BLaER1 (cell line): ENCODE measurements at regions not wholly inside any gene's neighbourhood (a gene's known extent, or its start where the extent isn't known, plus 50 kb on each side); places are given as distances from the start of the nearest gene placed in this dataset.

Experiments used
- H3K27ac ChIP-seq: shearing (Covaris generic); formaldehyde crosslinking; 2 replicates; pipeline ENCODE4 v1.8.1; 2022
- H3K27me3 ChIP-seq: shearing (Covaris generic); formaldehyde crosslinking; 2 replicates; pipeline ENCODE4 v1.8.1; 2022
- H3K36me3 ChIP-seq: shearing (Covaris generic); formaldehyde crosslinking; 2 replicates; pipeline ENCODE4 v1.8.1; 2022
- H3K4me1 ChIP-seq: shearing (Covaris generic); formaldehyde crosslinking; 2 replicates; pipeline ENCODE4 v1.8.1; 2022
- H3K4me2 ChIP-seq: shearing (Covaris generic); formaldehyde crosslinking; 2 replicates; pipeline ENCODE4 v1.8.1; 2022
- H3K4me3 ChIP-seq: shearing (Covaris generic); formaldehyde crosslinking; 2 replicates; pipeline ENCODE4 v1.8.1; 2022
- H3K9ac ChIP-seq: shearing (Covaris generic); formaldehyde crosslinking; 2 replicates; pipeline ENCODE4 v1.8.1; 2022
- H3K9me3 ChIP-seq: shearing (Covaris generic); formaldehyde crosslinking; 2 replicates; pipeline ENCODE4 v1.8.1; 2022
- H4K20me1 ChIP-seq: shearing (Covaris generic); formaldehyde crosslinking; 2 replicates; pipeline ENCODE4 v1.8.1; 2022
- Cebpa-rat ChIP-seq: shearing (Covaris generic); IDR thresholded peaks from 2 replicates; pipeline ENCODE4 v1.8.1; 2022

- TF ChIP-seq Cebpa-rat, result no peak
- no peak overlapping the region for H3K9ac ChIP-seq
- H3K27me3 ChIP-seq, result no peaks in the 10 kb centered on the region
- no peak overlapping the region for H3K27ac ChIP-seq
- peaks cover 20% of the 10 kb centered on the region for H3K9me3 ChIP-seq
- H3K4me3 ChIP-seq, result no peak overlapping the region
- no peaks in the 10 kb centered on the region for H3K36me3 ChIP-seq
- H3K4me2 ChIP-seq, result no peak overlapping the region
- no peaks in the 10 kb centered on the region for H4K20me1 ChIP-seq
- H3K4me1 ChIP-seq, result no peaks in the 10 kb centered on the region
These were observed 165.1 kb downstream of the CENPC start for GRCh38 chr4:67380154-67380553.

DNA sequence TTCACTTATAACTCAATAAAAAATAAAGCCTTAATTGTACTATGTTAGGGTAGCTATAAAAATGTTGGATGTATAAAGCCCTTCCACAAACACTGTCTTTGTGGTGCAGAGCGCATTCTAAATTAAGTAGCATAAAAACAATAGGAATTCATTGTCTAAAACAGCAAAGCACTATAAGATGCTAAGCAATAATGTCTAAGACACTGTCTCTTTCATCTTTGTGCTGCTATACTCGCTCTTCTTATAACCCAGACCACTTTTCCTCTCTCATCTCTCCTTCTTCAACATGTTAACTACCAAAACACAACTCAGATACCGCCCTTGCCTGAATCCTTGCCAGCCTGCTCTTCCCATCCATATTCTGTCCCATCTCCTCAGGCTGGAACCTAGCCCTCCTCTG, 170.0 kb downstream of the CENPC start:
- no peak for TF ChIP-seq Cebpa-rat
- no peaks in the 10 kb centered on the region for H3K27me3 ChIP-seq
- no peaks in the 10 kb centered on the region for H3K4me1 ChIP-seq
- H3K4me3 ChIP-seq, result no peak overlapping the region
- peaks cover 3% of the 10 kb centered on the region for H3K9me3 ChIP-seq
- no peaks in the 10 kb centered on the region for H3K36me3 ChIP-seq
- no peak overlapping the region for H3K27ac ChIP-seq
- H4K20me1 ChIP-seq, result no peaks in the 10 kb centered on the region
- no peak overlapping the region for H3K4me2 ChIP-seq
- H3K9ac ChIP-seq, result no peak overlapping the region

- no peaks in the 10 kb centered on the region for H3K27me3 ChIP-seq
- H3K9me3 ChIP-seq, result no peaks in the 10 kb centered on the region
- no peak for TF ChIP-seq Cebpa-rat
- no peaks in the 10 kb centered on the region for H4K20me1 ChIP-seq
- no peaks in the 10 kb centered on the region for H3K4me1 ChIP-seq
- H3K27ac ChIP-seq, result no peak overlapping the region
- H3K9ac ChIP-seq, result no peak overlapping the region
- no peak overlapping the region for H3K4me3 ChIP-seq
- H3K4me2 ChIP-seq, result no peak overlapping the region
- H3K36me3 ChIP-seq, result no peaks in the 10 kb centered on the region
These were observed 173.7 kb downstream of the CENPC start for GRCh38 chr4:67371615-67372014.

DNA sequence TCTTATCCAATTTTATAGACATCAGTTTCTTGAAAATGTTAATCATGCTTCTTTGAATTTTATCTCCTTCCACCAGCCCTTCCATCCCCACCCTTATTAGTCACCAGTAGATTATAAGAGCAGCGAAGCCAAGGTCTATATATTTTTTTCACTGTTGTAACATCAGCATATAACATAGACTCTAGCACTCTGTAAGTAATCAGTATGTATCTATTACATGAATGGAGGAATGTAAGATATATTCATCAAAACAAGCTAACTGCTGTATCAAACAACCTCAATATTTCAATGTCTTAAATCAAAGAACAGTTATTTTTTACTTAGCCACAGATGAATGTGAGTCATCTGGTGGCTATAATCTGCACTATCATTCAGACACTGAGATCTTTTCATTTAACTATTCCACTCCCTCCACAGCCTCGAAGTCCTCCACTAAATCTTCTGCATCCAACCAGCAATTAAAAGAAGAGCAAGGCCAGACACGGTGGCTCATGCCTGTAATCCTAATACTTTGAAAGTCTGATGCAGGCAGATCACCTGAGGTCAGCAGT, 178.9 kb downstream of the CENPC start:
- Histone ChIP-seq H3K27ac (no peak overlapping the region), H3K36me3 (no peaks in the 10 kb centered on the region), H3K9me3 (peaks cover 9% of the 10 kb centered on the region; the same call in 1 of the 2 replicates), H3K4me2 (no peak overlapping the region), H4K20me1 (no peaks in the 10 kb centered on the region), H3K9ac (no peak overlapping the region), H3K4me1 (no peaks in the 10 kb centered on the region), H3K27me3 (no peaks in the 10 kb centered on the region), H3K4me3 (no peak overlapping the region)
- TF ChIP-seq Cebpa-rat, result no peak

DNA sequence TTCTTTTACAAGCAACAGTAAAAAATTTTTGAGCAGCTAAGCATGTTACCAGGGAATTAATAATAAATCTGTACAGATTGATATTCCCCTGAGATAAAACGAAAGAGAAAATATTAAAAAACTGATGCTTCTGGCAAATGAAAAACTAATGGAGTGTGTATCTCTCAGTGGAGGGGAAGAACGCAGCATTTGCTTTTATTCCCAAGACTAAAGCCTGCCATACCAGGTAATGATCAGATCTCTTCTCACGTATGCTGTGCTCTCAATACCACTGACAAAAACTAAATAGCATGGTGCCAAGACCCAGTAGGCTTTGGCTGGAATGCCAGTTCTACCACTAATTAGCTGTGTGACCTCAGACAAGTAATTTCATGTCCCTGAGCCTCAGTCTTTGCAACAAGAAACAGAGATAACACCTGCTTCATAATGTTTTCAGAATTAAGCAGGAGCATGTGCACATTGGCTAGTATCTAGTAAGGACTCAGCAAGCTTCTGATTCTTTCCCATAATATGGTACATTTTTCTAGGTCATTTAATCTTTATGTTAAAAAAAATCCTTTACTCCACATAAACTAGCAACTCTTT, 179.6 kb downstream of the CENPC start:
- no peaks in the 10 kb centered on the region for H4K20me1 ChIP-seq
- H3K4me1 ChIP-seq, result no peaks in the 10 kb centered on the region
- H3K36me3 ChIP-seq, result no peaks in the 10 kb centered on the region
- no peak overlapping the region for H3K4me3 ChIP-seq
- H3K27me3 ChIP-seq, result no peaks in the 10 kb centered on the region
- no peak overlapping the region for H3K9ac ChIP-seq
- TF ChIP-seq Cebpa-rat, result no peak
- no peak overlapping the region for H3K27ac ChIP-seq
- no peak overlapping the region for H3K4me2 ChIP-seq
- peaks cover 13% of the 10 kb centered on the region; the same call in 1 of the 2 replicates for H3K9me3 ChIP-seq

DNA sequence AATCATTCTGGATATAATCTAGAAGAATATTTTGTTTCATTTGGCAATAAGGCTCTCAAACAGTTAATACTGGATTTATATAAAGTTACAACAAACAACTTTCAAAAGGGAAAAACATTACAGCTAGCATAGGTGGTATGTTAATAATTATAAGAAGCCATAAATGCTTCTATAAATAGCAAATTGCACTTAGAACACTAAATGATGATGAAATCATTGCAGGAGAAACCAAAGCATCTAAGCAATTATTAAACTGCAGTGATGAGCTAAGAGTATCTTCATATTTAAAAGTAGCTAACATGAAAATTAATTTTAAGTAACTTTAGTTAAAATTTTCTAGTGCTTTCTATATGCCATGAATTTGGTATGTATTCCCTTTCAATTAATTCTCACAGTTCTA, 189.5 kb downstream of the CENPC start:
- no peak for TF ChIP-seq Cebpa-rat
- H3K9ac ChIP-seq, result no peak overlapping the region

DNA sequence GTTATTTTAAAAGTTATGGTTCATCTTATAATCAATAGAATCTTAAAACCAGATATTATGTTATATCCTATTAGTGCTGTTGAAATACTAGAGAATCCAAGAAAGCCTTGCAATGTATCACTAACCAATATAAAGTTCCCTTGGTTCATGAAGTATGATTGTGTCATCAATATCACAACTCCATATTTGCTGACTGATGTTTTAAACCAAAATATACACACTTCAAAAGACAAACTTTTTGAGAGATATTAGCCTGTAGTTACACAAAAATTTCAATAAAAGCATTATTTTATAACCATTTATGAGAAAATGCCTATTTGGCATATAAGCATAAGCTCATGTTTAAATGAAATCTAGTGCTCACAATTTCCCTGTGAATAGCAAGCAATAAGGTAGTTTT, 198.6 kb downstream of the CENPC start:
- Histone ChIP-seq H3K4me1 (no peaks in the 10 kb centered on the region), H3K27me3 (no peaks in the 10 kb centered on the region), H3K9ac (no peak overlapping the region), H3K4me2 (no peak overlapping the region), H4K20me1 (no peaks in the 10 kb centered on the region), H3K27ac (no peak overlapping the region), H3K36me3 (no peaks in the 10 kb centered on the region), H3K9me3 (peaks cover under 1% of the 10 kb centered on the region), H3K4me3 (no peak overlapping the region)
- TF ChIP-seq Cebpa-rat, result no peak

More for the DNA sequence above, 189.5 kb downstream of the CENPC start:
- Histone ChIP-seq H3K27ac (no peak overlapping the region), H3K36me3 (no peaks in the 10 kb centered on the region), H3K4me3 (no peak overlapping the region), H4K20me1 (no peaks in the 10 kb centered on the region), H3K27me3 (no peaks in the 10 kb centered on the region), H3K9me3 (peaks cover 5% of the 10 kb centered on the region), H3K4me2 (no peak overlapping the region), H3K4me1 (no peaks in the 10 kb centered on the region)

- TF ChIP-seq Cebpa-rat, result no peak
- H3K4me1 ChIP-seq, result no peaks in the 10 kb centered on the region
- no peak overlapping the region for H3K4me2 ChIP-seq
- H3K9me3 ChIP-seq, result no peaks in the 10 kb centered on the region
- H4K20me1 ChIP-seq, result no peaks in the 10 kb centered on the region
- no peak overlapping the region for H3K27ac ChIP-seq
- no peak overlapping the region for H3K4me3 ChIP-seq
- no peaks in the 10 kb centered on the region for H3K36me3 ChIP-seq
- no peaks in the 10 kb centered on the region for H3K27me3 ChIP-seq
- H3K9ac ChIP-seq, result no peak overlapping the region
These were observed 200.5 kb downstream of the CENPC start for GRCh38 chr4:67344594-67345380.

- no peaks in the 10 kb centered on the region for H3K4me1 ChIP-seq
- TF ChIP-seq Cebpa-rat, result no peak
- H3K9me3 ChIP-seq, result no peaks in the 10 kb centered on the region
- H3K36me3 ChIP-seq, result no peaks in the 10 kb centered on the region
- H3K4me2 ChIP-seq, result no peak overlapping the region
- no peak overlapping the region for H3K4me3 ChIP-seq
- H3K9ac ChIP-seq, result no peak overlapping the region
- H3K27ac ChIP-seq, result no peak overlapping the region
- no peaks in the 10 kb centered on the region for H4K20me1 ChIP-seq
- no peaks in the 10 kb centered on the region for H3K27me3 ChIP-seq
These were observed 202.1 kb downstream of the CENPC start for GRCh38 chr4:67343199-67343598.

- Histone ChIP-seq H4K20me1 (no peaks in the 10 kb centered on the region), H3K27me3 (no peaks in the 10 kb centered on the region), H3K36me3 (no peaks in the 10 kb centered on the region), H3K4me1 (no peaks in the 10 kb centered on the region), H3K9me3 (no peaks in the 10 kb centered on the region), H3K4me3 (no peak overlapping the region), H3K9ac (no peak overlapping the region), H3K4me2 (no peak overlapping the region), H3K27ac (no peak overlapping the region)
- no peak for TF ChIP-seq Cebpa-rat
These were observed 203.0 kb downstream of the CENPC start for GRCh38 chr4:67342291-67342690.
